ENCODE measurements at regions not wholly inside any gene's neighbourhood (a gene's known extent, or its start where the extent isn't known, plus 50 kb on each side); places are given as distances from the start of the nearest gene placed in this dataset.
A peak's percentile ranks its signal among the peaks of the same experiment; 100 is the strongest.

DNA sequence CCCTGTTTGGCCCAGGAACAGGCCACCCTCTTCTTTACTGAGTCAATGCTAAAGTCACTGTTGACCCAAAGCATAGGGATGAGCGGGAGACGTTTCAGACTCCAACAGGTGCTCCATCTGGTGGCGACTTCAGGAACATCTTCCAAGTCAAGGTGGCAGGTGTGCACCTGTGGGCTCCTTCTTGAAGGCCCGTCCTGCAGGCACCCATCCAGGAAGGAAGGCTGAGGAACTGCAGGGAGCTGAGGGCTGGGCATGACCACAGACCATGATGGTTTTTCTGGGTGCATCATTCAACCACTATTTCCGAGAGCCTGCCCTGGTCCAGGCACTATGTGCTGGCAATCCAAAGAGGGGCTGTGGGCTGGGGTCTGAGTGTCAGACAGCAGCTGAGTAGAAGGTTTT lies 142.8 kb downstream of the NDUFA10 start:
- TF ChIP-seq, protein P1, sequence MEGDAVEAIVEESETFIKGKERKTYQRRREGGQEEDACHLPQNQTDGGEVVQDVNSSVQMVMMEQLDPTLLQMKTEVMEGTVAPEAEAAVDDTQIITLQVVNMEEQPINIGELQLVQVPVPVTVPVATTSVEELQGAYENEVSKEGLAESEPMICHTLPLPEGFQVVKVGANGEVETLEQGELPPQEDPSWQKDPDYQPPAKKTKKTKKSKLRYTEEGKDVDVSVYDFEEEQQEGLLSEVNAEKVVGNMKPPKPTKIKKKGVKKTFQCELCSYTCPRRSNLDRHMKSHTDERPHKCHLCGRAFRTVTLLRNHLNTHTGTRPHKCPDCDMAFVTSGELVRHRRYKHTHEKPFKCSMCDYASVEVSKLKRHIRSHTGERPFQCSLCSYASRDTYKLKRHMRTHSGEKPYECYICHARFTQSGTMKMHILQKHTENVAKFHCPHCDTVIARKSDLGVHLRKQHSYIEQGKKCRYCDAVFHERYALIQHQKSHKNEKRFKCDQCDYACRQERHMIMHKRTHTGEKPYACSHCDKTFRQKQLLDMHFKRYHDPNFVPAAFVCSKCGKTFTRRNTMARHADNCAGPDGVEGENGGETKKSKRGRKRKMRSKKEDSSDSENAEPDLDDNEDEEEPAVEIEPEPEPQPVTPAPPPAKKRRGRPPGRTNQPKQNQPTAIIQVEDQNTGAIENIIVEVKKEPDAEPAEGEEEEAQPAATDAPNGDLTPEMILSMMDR (IDR thresholded peaks at IDR 0.05; ENCODE audit: insufficient read depth, low read length), result peak; percentile 11
- TF ChIP-seq POLR2AphosphoS5 (IDR thresholded peaks at IDR 0.05; ENCODE audit: low read depth) (no peak), GABPA (IDR thresholded peaks at IDR 0.05; ENCODE audit: low read depth) (no peak)
